HCT116 (cell line): ENCODE measurements at regions not wholly inside any gene's neighbourhood (a gene's known extent, or its start where the extent isn't known, plus 50 kb on each side); places are given as distances from the start of the nearest gene placed in this dataset.

ENCODE experiments used
- ATAC-seq: fragments of 200-7000 bp; cut with Tn5 transposase; 2 replicates; pipeline ENCODE4 v1.9.1; 2020; ENCODE audit warnings: mild to moderate bottlenecking, moderate library complexity
- BruUV-seq: library from RNA; stranded (reverse); fragments of 400-500 nt; replicated peaks from 2 replicates; lab custom pipeline; 2021; lab: Mats Ljungman, UMichigan
- CTCF ChIA-PET: fragments of 300-600 bp; sonication (Branson Sonifier 250); formaldehyde crosslinking; loops from one replicate; lab custom pipeline; 2021; ENCODE audit warnings: antibody characterized with exemption; lab: Charles Lee
- POLR2A ChIA-PET: fragments of 300-600, 350-600 bp; sonication (Branson Sonifier 250); formaldehyde crosslinking; loops from one replicate; lab custom pipeline; 2021; ENCODE audit warnings: antibody characterized with exemption; lab: Charles Lee
- RAD21 ChIA-PET, 2 experiments: fragments of 300-600 bp; sonication (Branson Sonifier 250); formaldehyde crosslinking; loops; one replicate each; lab custom pipeline; 2023; ENCODE audit warnings: low total read pairs in 2 of 2; ENCODE audit not compliant: uncharacterized antibody in 2 of 2, unreplicated experiment in 2 of 2, low non-redundant PET in 1 of 2; lab: Charles Lee
- DNase-seq: peaks from one replicate; pipeline ENCODE4 v3.0.0-alpha.2; 2010; ENCODE audit warnings: low read depth, low spot score
- H2AFZ ChIP-seq: fragments of 200-600 bp; shearing (Covaris generic), sonication (generic); 2 replicates; pipeline ENCODE4 v1.6.1; 2017; ENCODE audit warnings: low read depth, mixed run types, mixed read lengths, antibody characterized with exemption, low read length; ENCODE audit not compliant: poor library complexity, severe bottlenecking
- H3K27ac ChIP-seq: 2 replicates; pipeline ENCODE4 v1.5.1; 2012; ENCODE audit warnings: low read depth, low read length
- H3K27me3 ChIP-seq: fragments of 200-600 bp; sonication (generic); 2 replicates; pipeline ENCODE4 v1.6.1; 2016; ENCODE audit warnings: mixed run types, low read length, mixed read lengths; ENCODE audit not compliant: insufficient read depth
- H3K36me3 ChIP-seq, 2 experiments: fragments of 200-500 bp in 1 of 2; fragments of 200-600 bp in 1 of 2; sonication (Bioruptor generic) in 1 of 2; sonication (generic) in 1 of 2; 2 replicates each; pipeline versions ENCODE4 v1.5.1 to v1.6.1; 2014 to 2016; ENCODE audit warnings: low read length in 2 of 2, inconsistent platforms in 1 of 2, mixed read lengths in 1 of 2, mixed run types in 1 of 2; ENCODE audit not compliant: insufficient read depth in 2 of 2, control insufficient read depth in 1 of 2
- H3K4me1 ChIP-seq, 2 experiments: fragments of 200-600 bp in 1 of 2; sonication (generic) in 1 of 2; 2 replicates each; pipeline versions ENCODE4 v1.5.1 to v1.6.1; 2012 to 2017; ENCODE audit warnings: low read length in 2 of 2, inconsistent platforms in 1 of 2, mild to moderate bottlenecking in 1 of 2, mixed read lengths in 1 of 2, mixed run types in 1 of 2, moderate library complexity in 1 of 2; ENCODE audit not compliant: insufficient read depth in 2 of 2, control insufficient read depth in 1 of 2
- H3K4me2 ChIP-seq: fragments of 200-600 bp; sonication (generic); 2 replicates; pipeline ENCODE4 v1.6.1; 2017; ENCODE audit warnings: mixed run types, low read length, mixed read lengths
- H3K4me3 ChIP-seq, 2 experiments: fragments of 200-600 bp in 1 of 2; sonication (generic) in 1 of 2; replicated peaks in 1 of 2; 2 replicates each; pipeline ENCODE4 v1.5.1; 2011 to 2016; ENCODE audit warnings: low read length in 2 of 2, control low read depth in 1 of 2, low read depth in 1 of 2, mild to moderate bottlenecking in 1 of 2, mixed read lengths in 1 of 2, mixed run types in 1 of 2
- H3K79me2 ChIP-seq: fragments of 200-600 bp; sonication (generic); 2 replicates; pipeline ENCODE4 v1.6.1; 2017; ENCODE audit warnings: mild to moderate bottlenecking, mixed run types, low read length, moderate library complexity, mixed read lengths; ENCODE audit not compliant: insufficient read depth
- H3K9ac ChIP-seq: fragments of 200-600 bp; sonication (generic); 2 replicates; pipeline ENCODE4 v1.6.1; 2016; ENCODE audit warnings: low read length, mixed read lengths
- H3K9me2 ChIP-seq: fragments of 200-600 bp; sonication (generic), shearing (Covaris generic); 2 replicates; pipeline ENCODE4 v1.6.1; 2017; ENCODE audit warnings: mixed run types, mild to moderate bottlenecking, moderate library complexity; ENCODE audit not compliant: insufficient read depth
- H3K9me3 ChIP-seq, 2 experiments: fragments of 200-500 bp in 1 of 2; fragments of 200-600 bp in 1 of 2; sonication (Bioruptor generic) in 1 of 2; sonication (generic) in 1 of 2; 2 replicates each; pipeline ENCODE4 v1.6.1; 2014 to 2017; ENCODE audit warnings: low read length in 2 of 2, mixed read lengths in 2 of 2, inconsistent platforms in 1 of 2, low read depth in 1 of 2, mild to moderate bottlenecking in 1 of 2, mixed run types in 1 of 2, moderate library complexity in 1 of 2; ENCODE audit not compliant: control insufficient read depth in 1 of 2, insufficient read depth in 1 of 2
- H4K20me1 ChIP-seq: fragments of 200-600 bp; sonication (generic), shearing (Covaris generic); 2 replicates; pipeline ENCODE4 v1.6.1; 2017; ENCODE audit warnings: mixed run types, mild to moderate bottlenecking, moderate library complexity; ENCODE audit not compliant: insufficient read depth
- EZH2phosphoT487 ChIP-seq: fragments of 200-600 bp; IDR thresholded peaks from 2 replicates; pipeline ENCODE4 v1.6.1; 2018; ENCODE audit warnings: antibody characterized with exemption, borderline replicate concordance
- POLR2AphosphoS5 ChIP-seq: IDR thresholded peaks from 2 replicates; pipeline ENCODE4 v1.6.1; 2011; ENCODE audit warnings: mild to moderate bottlenecking, low read depth, low read length, moderate library complexity
- ZFX ChIP-seq: fragments of 450-650 bp; IDR thresholded peaks from 2 replicates; pipeline ENCODE4 v1.6.1; 2017
- ZNF274 ChIP-seq: fragments of 200-500 bp; sonication (Bioruptor generic); IDR thresholded peaks from 2 replicates; pipeline ENCODE4 v1.6.1; 2014; ENCODE audit warnings: mild to moderate bottlenecking, low read depth, low read length, inconsistent platforms
- intact Hi-C: fragments of 100-400 bp; cut with micrococcal nuclease; formaldehyde crosslinking; loops from 2 replicates; pipeline ENCODE4 v1.10.0; 2022
- TF ChIP-seq, protein P1 (sequence below): IDR thresholded peaks from 2 replicates; pipeline ENCODE4 v1.6.1; 2012
- TF ChIP-seq, protein P2 (sequence below): IDR thresholded peaks from 2 replicates; pipeline ENCODE4 v1.6.1; 2012; ENCODE audit warnings: low read depth
- TF ChIP-seq, protein P3 (sequence below), 3 experiments: fragments of 200-600 bp in 1 of 3; sonication (generic) in 1 of 3; IDR thresholded peaks in 2 of 3; conservative IDR thresholded peaks in 1 of 3; 2 replicates each; pipeline ENCODE4 v1.5.1; 2012 to 2017; ENCODE audit warnings: low read depth in 2 of 3, low read length in 2 of 3, antibody characterized with exemption in 1 of 3, borderline replicate concordance in 1 of 3, control low read depth in 1 of 3, mild to moderate bottlenecking in 1 of 3, mixed read lengths in 1 of 3, mixed run types in 1 of 3, moderate library complexity in 1 of 3; ENCODE audit not compliant: insufficient read depth in 1 of 3

DNA sequence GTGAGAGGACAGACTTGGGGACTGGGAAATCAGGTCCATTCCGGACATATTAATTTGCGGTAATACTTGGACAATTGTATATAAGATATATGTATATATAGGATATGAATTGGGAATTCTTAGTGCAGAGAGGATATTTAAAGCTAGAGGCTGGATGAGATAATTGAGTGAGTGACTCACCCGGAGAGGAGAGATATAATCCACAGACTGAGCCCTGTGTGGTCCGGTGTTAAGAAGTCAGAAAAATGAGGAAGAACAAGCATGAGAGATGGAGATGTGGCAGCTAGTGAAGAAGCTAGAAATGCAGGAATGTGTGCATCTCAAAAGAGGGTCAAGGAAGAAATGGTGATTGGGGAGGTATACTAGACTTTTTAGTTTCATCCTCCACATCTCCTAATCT, 336.2 kb downstream of the SLC7A11 start:
- Histone ChIP-seq H3K4me3 (no peak overlapping the region), H3K27ac (no peak overlapping the region), H3K4me2 (no peak overlapping the region), H3K27me3 (no peaks in the 10 kb centered on the region), H3K36me3 (no peaks in the 10 kb centered on the region), H3K9me3 (no peaks in the 10 kb centered on the region), H3K79me2 (no peaks in the 10 kb centered on the region), H2AFZ (no peak overlapping the region), H3K4me1 (no peaks in the 10 kb centered on the region), H3K9me2 (no peaks in the 10 kb centered on the region; the same call in 1 of the 2 replicates), H3K9ac (no peak overlapping the region), H4K20me1 (no peaks in the 10 kb centered on the region)
- no TSS peak for BruUV-seq
- ATAC-seq (no peak), DNase-seq (no peak)
- POLR2A ChIA-PET = no interaction called here
- intact Hi-C loops = no loop called here
- CTCF ChIA-PET = interaction anchor here (0.7 kb wide), 1 partner anchor 54 kb away, joined by 3 read pairs; no protein-coding TSS in a partner anchor
- RAD21 ChIA-PET = no interaction called here
- TF ChIP-seq, protein P1, sequence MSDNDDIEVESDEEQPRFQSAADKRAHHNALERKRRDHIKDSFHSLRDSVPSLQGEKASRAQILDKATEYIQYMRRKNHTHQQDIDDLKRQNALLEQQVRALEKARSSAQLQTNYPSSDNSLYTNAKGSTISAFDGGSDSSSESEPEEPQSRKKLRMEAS = no peak
- no peak for TF ChIP-seq ZNF274
- no peak for TF ChIP-seq ZFX
- TF ChIP-seq, protein P2, sequence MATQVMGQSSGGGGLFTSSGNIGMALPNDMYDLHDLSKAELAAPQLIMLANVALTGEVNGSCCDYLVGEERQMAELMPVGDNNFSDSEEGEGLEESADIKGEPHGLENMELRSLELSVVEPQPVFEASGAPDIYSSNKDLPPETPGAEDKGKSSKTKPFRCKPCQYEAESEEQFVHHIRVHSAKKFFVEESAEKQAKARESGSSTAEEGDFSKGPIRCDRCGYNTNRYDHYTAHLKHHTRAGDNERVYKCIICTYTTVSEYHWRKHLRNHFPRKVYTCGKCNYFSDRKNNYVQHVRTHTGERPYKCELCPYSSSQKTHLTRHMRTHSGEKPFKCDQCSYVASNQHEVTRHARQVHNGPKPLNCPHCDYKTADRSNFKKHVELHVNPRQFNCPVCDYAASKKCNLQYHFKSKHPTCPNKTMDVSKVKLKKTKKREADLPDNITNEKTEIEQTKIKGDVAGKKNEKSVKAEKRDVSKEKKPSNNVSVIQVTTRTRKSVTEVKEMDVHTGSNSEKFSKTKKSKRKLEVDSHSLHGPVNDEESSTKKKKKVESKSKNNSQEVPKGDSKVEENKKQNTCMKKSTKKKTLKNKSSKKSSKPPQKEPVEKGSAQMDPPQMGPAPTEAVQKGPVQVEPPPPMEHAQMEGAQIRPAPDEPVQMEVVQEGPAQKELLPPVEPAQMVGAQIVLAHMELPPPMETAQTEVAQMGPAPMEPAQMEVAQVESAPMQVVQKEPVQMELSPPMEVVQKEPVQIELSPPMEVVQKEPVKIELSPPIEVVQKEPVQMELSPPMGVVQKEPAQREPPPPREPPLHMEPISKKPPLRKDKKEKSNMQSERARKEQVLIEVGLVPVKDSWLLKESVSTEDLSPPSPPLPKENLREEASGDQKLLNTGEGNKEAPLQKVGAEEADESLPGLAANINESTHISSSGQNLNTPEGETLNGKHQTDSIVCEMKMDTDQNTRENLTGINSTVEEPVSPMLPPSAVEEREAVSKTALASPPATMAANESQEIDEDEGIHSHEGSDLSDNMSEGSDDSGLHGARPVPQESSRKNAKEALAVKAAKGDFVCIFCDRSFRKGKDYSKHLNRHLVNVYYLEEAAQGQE = no peak

DNA sequence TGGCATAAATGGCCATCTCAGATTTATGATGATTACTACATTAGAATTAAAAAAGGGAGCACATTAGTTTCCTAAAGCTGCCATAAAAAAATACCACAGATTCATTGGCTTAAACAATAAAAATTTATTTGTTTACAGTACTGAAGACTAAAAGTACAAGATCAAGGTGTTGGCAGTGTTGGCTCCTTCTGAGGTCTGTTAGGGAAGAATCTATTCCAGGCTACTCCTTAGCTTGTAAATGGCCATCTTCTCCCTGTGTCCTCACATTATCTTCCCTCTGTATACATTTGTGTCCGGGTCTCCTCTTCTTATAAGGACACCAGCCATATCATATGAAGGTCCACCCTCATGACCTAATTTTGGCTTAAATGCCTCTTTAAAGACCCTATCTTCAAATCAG, 341.0 kb downstream of the SLC7A11 start:
- Histone ChIP-seq H4K20me1 (no peaks in the 10 kb centered on the region), H3K36me3 (no peaks in the 10 kb centered on the region), H3K27ac (no peak overlapping the region), H3K27me3 (no peaks in the 10 kb centered on the region), H2AFZ (no peak overlapping the region), H3K4me3 (no peak overlapping the region), H3K9ac (no peak overlapping the region), H3K4me2 (no peak overlapping the region), H3K4me1 (no peaks in the 10 kb centered on the region), H3K79me2 (no peaks in the 10 kb centered on the region), H3K9me2 (no peaks in the 10 kb centered on the region; the same call in 1 of the 2 replicates), H3K9me3 (no peaks in the 10 kb centered on the region)
- no peak for ATAC-seq
- CTCF ChIA-PET = no interaction called here
- TF ChIP-seq, protein P1 = no peak
- TF ChIP-seq POLR2AphosphoS5 (no peak), EZH2phosphoT487 (no peak)
- TF ChIP-seq, protein P3, sequence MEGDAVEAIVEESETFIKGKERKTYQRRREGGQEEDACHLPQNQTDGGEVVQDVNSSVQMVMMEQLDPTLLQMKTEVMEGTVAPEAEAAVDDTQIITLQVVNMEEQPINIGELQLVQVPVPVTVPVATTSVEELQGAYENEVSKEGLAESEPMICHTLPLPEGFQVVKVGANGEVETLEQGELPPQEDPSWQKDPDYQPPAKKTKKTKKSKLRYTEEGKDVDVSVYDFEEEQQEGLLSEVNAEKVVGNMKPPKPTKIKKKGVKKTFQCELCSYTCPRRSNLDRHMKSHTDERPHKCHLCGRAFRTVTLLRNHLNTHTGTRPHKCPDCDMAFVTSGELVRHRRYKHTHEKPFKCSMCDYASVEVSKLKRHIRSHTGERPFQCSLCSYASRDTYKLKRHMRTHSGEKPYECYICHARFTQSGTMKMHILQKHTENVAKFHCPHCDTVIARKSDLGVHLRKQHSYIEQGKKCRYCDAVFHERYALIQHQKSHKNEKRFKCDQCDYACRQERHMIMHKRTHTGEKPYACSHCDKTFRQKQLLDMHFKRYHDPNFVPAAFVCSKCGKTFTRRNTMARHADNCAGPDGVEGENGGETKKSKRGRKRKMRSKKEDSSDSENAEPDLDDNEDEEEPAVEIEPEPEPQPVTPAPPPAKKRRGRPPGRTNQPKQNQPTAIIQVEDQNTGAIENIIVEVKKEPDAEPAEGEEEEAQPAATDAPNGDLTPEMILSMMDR (IDR thresholded peaks at IDR 0.05 in 2 of 3, conservative IDR thresholded peaks at IDR 0.05 in 1 of 3; ENCODE audit: borderline replicate concordance in 1 of 3, insufficient read depth in 1 of 3, low read depth in 2 of 3, low read length in 2 of 3) = no peak
- intact Hi-C loops = no loop called here
- POLR2A ChIA-PET = no interaction called here
- RAD21 ChIA-PET = no interaction called here
- no TSS peak for BruUV-seq
- DNase-seq = no peak
